ENCODE measurements at regions not wholly inside any gene's neighbourhood (a gene's known extent, or its start where the extent isn't known, plus 50 kb on each side); places are given as distances from the start of the nearest gene placed in this dataset.

DNA sequence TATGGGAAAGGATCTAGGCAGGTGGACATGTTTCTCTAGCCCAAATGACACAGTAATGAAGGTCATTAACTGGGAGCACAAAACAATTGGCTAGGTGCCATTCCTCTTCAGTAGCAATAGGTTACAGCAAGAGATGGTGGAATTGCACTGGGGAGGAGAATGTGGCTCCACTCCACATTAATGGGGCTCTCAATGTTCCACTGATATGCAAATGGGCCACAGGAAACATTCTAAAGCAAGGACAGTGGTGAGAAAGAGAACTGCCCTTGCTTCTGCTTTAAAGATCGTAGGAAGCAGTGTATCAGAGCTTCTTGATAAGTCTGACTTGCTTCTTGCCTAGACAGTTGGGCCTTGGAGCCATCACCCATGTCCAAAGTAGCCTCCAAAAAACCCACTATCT, 271.4 kb upstream of the PPP2R3A start:
- no peaks in the 10 kb centered on the region for H3K4me1 ChIP-seq (ENCODE audit: insufficient read depth, low read length)
- H3K9me3 Mint-ChIP-seq: peaks cover 0 to 5% (median 0%) of the 10 kb centered on the region in 8 donors
- no peak overlapping the region for H3K4me3 Mint-ChIP-seq
- no peaks in the 10 kb centered on the region for H3K9me3 ChIP-seq (ENCODE audit: control insufficient read depth in 1 of 2, low read length in 2 of 2)
- no peaks in the 10 kb centered on the region for H3K4me1 Mint-ChIP-seq
- H3K27me3 ChIP-seq (ENCODE audit: insufficient read depth, low read length): no peaks in the 10 kb centered on the region
- CTCF ChIA-PET (ENCODE audit: partially characterized antibody): no interaction called here
- intact Hi-C loops (cut with micrococcal nuclease): no loop called here
- no peak overlapping the region for H3K27ac Mint-ChIP-seq
- DNase-seq: no peak
- no peaks in the 10 kb centered on the region for H3K36me3 Mint-ChIP-seq
- H3K4me3 ChIP-seq (ENCODE audit: low read length in 2 of 2): no peak overlapping the region
- H3K36me3 ChIP-seq (ENCODE audit: insufficient read depth, low read length): no peaks in the 10 kb centered on the region
- no peaks in the 10 kb centered on the region for H3K27me3 Mint-ChIP-seq
- H3K27ac ChIP-seq (ENCODE audit: low read depth, low read length): no peak overlapping the region
- POLR2A ChIA-PET (ENCODE audit: partially characterized antibody): no interaction called here

DNA sequence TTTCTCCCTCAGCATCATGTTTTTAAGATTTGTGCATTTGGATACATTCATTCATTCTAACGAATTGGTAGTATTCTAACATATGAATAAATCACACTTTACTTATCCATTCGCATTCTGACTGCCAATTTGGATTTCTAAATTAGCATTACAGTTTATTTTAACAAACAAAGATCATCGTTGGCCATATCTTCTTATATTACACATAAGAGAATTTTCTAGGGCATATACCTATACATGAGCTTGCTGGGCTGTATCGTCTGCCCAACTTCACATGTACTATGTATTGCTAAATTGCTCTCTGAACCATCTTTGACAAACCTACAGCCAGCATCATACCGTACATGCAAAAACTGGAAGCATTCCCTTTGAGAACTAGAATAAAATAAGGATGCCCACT, 265.8 kb upstream of the PPP2R3A start:
- CTCF ChIA-PET (ENCODE audit: partially characterized antibody): no interaction called here
- no peaks in the 10 kb centered on the region for H3K27me3 ChIP-seq (ENCODE audit: insufficient read depth, low read length)
- no peaks in the 10 kb centered on the region for H3K36me3 ChIP-seq (ENCODE audit: insufficient read depth, low read length)
- Mint-ChIP-seq H3K9me3 (peaks cover 0 to 2% (median 0%) of the 10 kb centered on the region in 8 donors), H3K27me3 (no peaks in the 10 kb centered on the region), H3K36me3 (no peaks in the 10 kb centered on the region), H3K4me3 (no peak overlapping the region), H3K27ac (no peak overlapping the region), H3K4me1 (no peaks in the 10 kb centered on the region)
- POLR2A ChIA-PET (ENCODE audit: partially characterized antibody): no interaction called here
- DNase-seq: no peak
- no peak overlapping the region for H3K4me3 ChIP-seq (ENCODE audit: low read length in 2 of 2)
- intact Hi-C loops (cut with micrococcal nuclease): no loop called here
- H3K27ac ChIP-seq (ENCODE audit: low read depth, low read length): no peak overlapping the region
- H3K9me3 ChIP-seq (ENCODE audit: control insufficient read depth in 1 of 2, low read length in 2 of 2): no peaks in the 10 kb centered on the region
- no peaks in the 10 kb centered on the region for H3K4me1 ChIP-seq (ENCODE audit: insufficient read depth, low read length)

DNA sequence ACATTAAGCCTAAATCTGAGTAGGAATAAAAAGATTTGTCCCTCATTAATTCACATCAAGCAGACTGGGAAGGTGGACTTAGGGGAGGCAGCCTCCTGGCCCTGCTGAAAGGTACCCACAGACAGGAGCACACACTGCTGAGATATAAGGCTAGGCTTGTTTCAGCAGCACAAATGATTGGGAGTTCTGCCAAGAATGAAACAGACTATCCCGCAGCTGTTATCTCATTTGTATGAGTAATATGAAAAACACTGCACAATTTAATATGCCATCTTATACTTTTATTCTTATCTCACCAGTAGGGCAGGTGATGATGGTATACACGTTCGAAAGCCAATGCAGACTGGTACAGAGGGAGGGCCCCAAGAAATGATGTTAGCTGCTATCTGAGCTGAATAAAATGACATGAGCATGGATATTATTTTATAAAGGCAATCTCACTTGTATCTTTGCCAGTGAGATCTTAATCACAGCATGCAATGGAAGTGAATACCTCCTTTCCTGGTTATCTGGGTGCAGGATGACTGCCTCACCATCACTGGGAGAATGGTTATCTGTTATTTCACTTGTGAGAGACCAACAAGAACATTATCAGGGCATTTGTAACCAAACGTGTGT, 258.7 kb upstream of the PPP2R3A start:
- peaks cover 0 to 3% (median 0%) of the 10 kb centered on the region in 8 donors for H3K9me3 Mint-ChIP-seq
- DNase-seq: no peak
- no peaks in the 10 kb centered on the region for H3K27me3 ChIP-seq (ENCODE audit: insufficient read depth, low read length)
- intact Hi-C loops (cut with micrococcal nuclease): no loop called here
- H3K4me3 ChIP-seq (ENCODE audit: low read length in 2 of 2): no peak overlapping the region
- no peaks in the 10 kb centered on the region for H3K4me1 ChIP-seq (ENCODE audit: insufficient read depth, low read length)
- H3K9me3 ChIP-seq (ENCODE audit: control insufficient read depth in 1 of 2, low read length in 2 of 2): no peaks in the 10 kb centered on the region
- no peak overlapping the region for H3K4me3 Mint-ChIP-seq
- H3K27ac Mint-ChIP-seq: no peak overlapping the region
- H3K36me3 ChIP-seq (ENCODE audit: insufficient read depth, low read length): no peaks in the 10 kb centered on the region
- ChIA-PET CTCF (ENCODE audit: partially characterized antibody) (no interaction called here), POLR2A (ENCODE audit: partially characterized antibody) (no interaction called here)
- H3K27me3 Mint-ChIP-seq: no peaks in the 10 kb centered on the region
- H3K27ac ChIP-seq (ENCODE audit: low read depth, low read length): no peak overlapping the region
- H3K4me1 Mint-ChIP-seq: no peaks in the 10 kb centered on the region
- H3K36me3 Mint-ChIP-seq: no peaks in the 10 kb centered on the region

DNA sequence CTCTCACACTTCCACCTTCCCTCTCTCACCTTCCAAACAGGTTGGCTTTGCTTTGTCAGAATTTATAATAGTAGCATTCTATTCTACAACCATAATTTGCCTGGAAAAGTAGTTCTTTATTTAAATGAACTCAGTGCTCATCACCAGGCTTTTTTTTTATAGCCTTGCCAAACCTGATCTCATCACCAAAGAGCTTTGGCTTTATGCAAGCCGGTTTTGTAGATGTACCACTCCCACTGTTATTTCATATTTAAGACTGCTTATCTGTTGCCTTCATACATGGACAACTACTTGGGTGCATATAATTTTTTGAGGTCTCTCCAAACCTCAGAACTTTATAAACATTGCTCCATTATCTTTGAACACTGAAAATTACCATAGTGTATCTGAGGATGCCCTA, 246.1 kb upstream of the PPP2R3A start:
- H3K36me3 Mint-ChIP-seq: no peaks in the 10 kb centered on the region
- CTCF ChIA-PET (ENCODE audit: partially characterized antibody): no interaction called here
- no peak overlapping the region for H3K4me3 Mint-ChIP-seq
- Histone ChIP-seq H3K4me3 (ENCODE audit: low read length in 2 of 2) (no peak overlapping the region), H3K4me1 (ENCODE audit: insufficient read depth, low read length) (no peaks in the 10 kb centered on the region), H3K9me3 (ENCODE audit: control insufficient read depth in 1 of 2, low read length in 2 of 2) (no peaks in the 10 kb centered on the region), H3K27me3 (ENCODE audit: insufficient read depth, low read length) (no peaks in the 10 kb centered on the region), H3K27ac (ENCODE audit: low read depth, low read length) (no peak overlapping the region), H3K36me3 (ENCODE audit: insufficient read depth, low read length) (no peaks in the 10 kb centered on the region)
- no peak for DNase-seq
- peaks cover 0 to 10% (median 4%) of the 10 kb centered on the region in 8 donors for H3K9me3 Mint-ChIP-seq
- POLR2A ChIA-PET (ENCODE audit: partially characterized antibody): no interaction called here
- H3K4me1 Mint-ChIP-seq: no peaks in the 10 kb centered on the region
- H3K27me3 Mint-ChIP-seq: peaks cover 0 to 5% of the 10 kb centered on the region in 2 donors
- H3K27ac Mint-ChIP-seq: no peak overlapping the region
- intact Hi-C loops (cut with micrococcal nuclease): no loop called here

DNA sequence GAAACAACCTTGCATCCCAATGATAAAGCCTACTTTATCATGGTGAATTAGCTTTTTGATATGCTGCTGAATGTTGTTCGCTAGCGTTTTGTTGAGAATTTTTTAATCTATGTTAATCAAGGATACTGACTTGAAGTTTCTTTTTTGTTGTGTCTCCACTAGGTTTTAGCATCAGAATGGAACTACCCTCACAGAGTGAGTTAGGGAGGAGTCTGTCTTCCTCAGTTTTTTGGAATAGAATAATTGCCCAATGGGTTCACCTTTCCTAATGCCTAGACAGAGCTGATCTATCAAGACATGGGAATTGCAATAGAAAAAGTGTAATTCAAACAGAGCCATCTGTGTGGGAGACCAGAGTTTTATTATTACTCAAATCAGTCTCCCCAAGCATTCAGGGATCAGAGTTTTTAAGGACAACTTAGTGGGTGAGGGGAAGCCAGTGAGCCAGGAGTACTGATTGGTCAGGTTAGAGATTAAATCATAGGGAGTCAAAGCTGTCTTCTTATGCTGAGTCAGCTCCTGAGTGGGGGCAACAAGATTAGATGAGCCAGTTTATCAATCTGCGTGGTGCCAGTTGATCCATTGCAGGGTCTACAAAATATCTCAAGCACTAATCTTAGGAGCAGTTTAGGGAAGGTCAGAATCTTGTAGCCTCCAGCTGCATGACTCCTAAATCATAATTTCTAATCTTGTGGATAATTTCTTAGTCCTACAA, 237.4 kb upstream of the PPP2R3A start:
- ChIA-PET CTCF (ENCODE audit: partially characterized antibody) (no interaction called here), POLR2A (ENCODE audit: partially characterized antibody) (no interaction called here)
- no peaks in the 10 kb centered on the region for H3K36me3 ChIP-seq (ENCODE audit: insufficient read depth, low read length)
- Mint-ChIP-seq H3K27ac (no peak overlapping the region), H3K9me3 (peaks cover 5 to 34% (median 19%) of the 10 kb centered on the region in 8 donors), H3K27me3 (peaks cover 0 to 3% of the 10 kb centered on the region in 2 donors), H3K4me3 (no peak overlapping the region), H3K4me1 (no peaks in the 10 kb centered on the region), H3K36me3 (no peaks in the 10 kb centered on the region)
- intact Hi-C loops (cut with micrococcal nuclease): no loop called here
- H3K4me1 ChIP-seq (ENCODE audit: insufficient read depth, low read length): no peaks in the 10 kb centered on the region
- no peak overlapping the region for H3K27ac ChIP-seq (ENCODE audit: low read depth, low read length)
- no peak for DNase-seq
- H3K9me3 ChIP-seq (ENCODE audit: control insufficient read depth in 1 of 2, low read length in 2 of 2): peaks cover 0 to 8% of the 10 kb centered on the region in 2 donors
- no peak overlapping the region for H3K4me3 ChIP-seq (ENCODE audit: low read length in 2 of 2)
- H3K27me3 ChIP-seq (ENCODE audit: insufficient read depth, low read length): no peaks in the 10 kb centered on the region

DNA sequence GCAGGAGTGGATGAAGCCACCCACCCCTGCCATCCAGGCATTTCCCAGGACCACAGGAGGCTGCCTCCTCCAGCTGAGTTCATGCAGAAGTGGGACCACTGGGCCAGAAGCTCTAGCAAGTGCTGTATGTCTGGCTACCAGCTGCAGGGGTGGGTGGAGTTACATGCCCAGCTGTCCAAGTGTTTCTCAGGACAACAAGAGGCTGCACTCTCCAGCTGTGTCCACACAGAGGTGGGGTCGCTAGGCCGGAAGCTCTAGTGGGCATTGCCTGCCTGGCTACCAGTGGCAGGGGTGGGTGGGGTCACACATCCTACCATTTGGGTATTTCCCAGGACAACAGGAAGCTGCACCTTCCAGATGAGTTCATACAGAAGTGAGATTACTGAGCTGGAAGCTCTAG, 234.0 kb upstream of the PPP2R3A start:
- peaks cover 0 to 12% of the 10 kb centered on the region in 2 donors for H3K9me3 ChIP-seq (ENCODE audit: control insufficient read depth in 1 of 2, low read length in 2 of 2)
- intact Hi-C loops (cut with micrococcal nuclease): no loop called here
- no peaks in the 10 kb centered on the region for H3K36me3 ChIP-seq (ENCODE audit: insufficient read depth, low read length)
- no peak overlapping the region for H3K4me3 ChIP-seq (ENCODE audit: low read length in 2 of 2)
- H3K4me3 Mint-ChIP-seq: no peak overlapping the region
- peaks cover 5 to 34% (median 20%) of the 10 kb centered on the region in 8 donors for H3K9me3 Mint-ChIP-seq
- H3K27ac Mint-ChIP-seq: no peak overlapping the region
- no peaks in the 10 kb centered on the region for H3K4me1 ChIP-seq (ENCODE audit: insufficient read depth, low read length)
- ChIA-PET POLR2A (ENCODE audit: partially characterized antibody) (no interaction called here), CTCF (ENCODE audit: partially characterized antibody) (no interaction called here)
- no peak for DNase-seq
- H3K27ac ChIP-seq (ENCODE audit: low read depth, low read length): no peak overlapping the region
- H3K36me3 Mint-ChIP-seq: no peaks in the 10 kb centered on the region
- H3K4me1 Mint-ChIP-seq: no peaks in the 10 kb centered on the region
- H3K27me3 ChIP-seq (ENCODE audit: insufficient read depth, low read length): no peaks in the 10 kb centered on the region
- peaks cover 0 to 1% of the 10 kb centered on the region in 2 donors for H3K27me3 Mint-ChIP-seq

GRCh38 chr3:135736740-135737139, 228.8 kb upstream of the PPP2R3A start:
- Mint-ChIP-seq H3K27ac (no peak overlapping the region), H3K9me3 (peaks cover 10 to 44% (median 28%) of the 10 kb centered on the region in 8 donors), H3K27me3 (peaks cover 3 to 6% of the 10 kb centered on the region in 2 donors), H3K4me3 (no peak overlapping the region), H3K4me1 (no peaks in the 10 kb centered on the region), H3K36me3 (no peaks in the 10 kb centered on the region)
- Histone ChIP-seq H3K27ac (ENCODE audit: low read depth, low read length) (no peak overlapping the region), H3K4me1 (ENCODE audit: insufficient read depth, low read length) (no peaks in the 10 kb centered on the region), H3K36me3 (ENCODE audit: insufficient read depth, low read length) (no peaks in the 10 kb centered on the region), H3K27me3 (ENCODE audit: insufficient read depth, low read length) (no peaks in the 10 kb centered on the region), H3K4me3 (ENCODE audit: low read length in 2 of 2) (no peak overlapping the region), H3K9me3 (ENCODE audit: control insufficient read depth in 1 of 2, low read length in 2 of 2) (peaks cover 0 to 13% of the 10 kb centered on the region in 2 donors)
- ChIA-PET CTCF (ENCODE audit: partially characterized antibody) (no interaction called here), POLR2A (ENCODE audit: partially characterized antibody) (no interaction called here)
- no peak for DNase-seq
- intact Hi-C loops (cut with micrococcal nuclease): no loop called here

Measured in CD4-positive, alpha-beta memory T cell (primary cell).